Stimulated activated CD4-positive, alpha-beta T cell treated with anti-CD3 and anti-CD28 coated beads, TNF-alpha, amount 100 ng/mL, for 48 hours (primary cell): ENCODE measurements at regions not wholly inside any gene's neighbourhood (a gene's known extent, or its start where the extent isn't known, plus 50 kb on each side); places are given as distances from the start of the nearest gene placed in this dataset.
"Not testable (repeated sequence)": the region's sequence is repeated elsewhere in the genome, so short reads cannot be mapped to it uniquely, and the experiment has no call there.

Experiments
- DNase-seq, 3 donors: peaks; one replicate each; pipeline ENCODE4 v3.0.0-alpha.2; 2020; ENCODE audit warnings: low read depth in 3 of 3

- DNase-seq: not testable (repeated sequence)
Observed at GRCh38 chr3:26514445-26515029, 108.0 kb upstream of the LRRC3B start.

GRCh38 chr3:26515351-26515750 is 107.2 kb upstream of the LRRC3B start:
- no peak for DNase-seq

GRCh38 chr3:26521261-26521660 is 101.3 kb upstream of the LRRC3B start:
- no peak for DNase-seq

GRCh38 chr3:26522919-26523318 is 99.7 kb upstream of the LRRC3B start:
- DNase-seq: no peak

GRCh38 chr3:26525013-26525412 is 97.6 kb upstream of the LRRC3B start:
- DNase-seq: no peak

GRCh38 chr3:26535151-26535550 is 87.4 kb upstream of the LRRC3B start:
- DNase-seq: no peak

GRCh38 chr3:26536955-26537354 is 85.6 kb upstream of the LRRC3B start:
- DNase-seq: no peak

- no peak for DNase-seq
Observed at GRCh38 chr3:26550413-26550812, 72.2 kb upstream of the LRRC3B start.

GRCh38 chr3:26556637-26557036 is 65.9 kb upstream of the LRRC3B start:
- DNase-seq: no peak

- no peak for DNase-seq
Observed at GRCh38 chr3:26558257-26558656, 64.3 kb upstream of the LRRC3B start.

- DNase-seq: no peak
Observed at GRCh38 chr3:26559227-26559626, 63.3 kb upstream of the LRRC3B start.

GRCh38 chr3:26560081-26560480 is 62.5 kb upstream of the LRRC3B start:
- no peak for DNase-seq

- no peak for DNase-seq
Observed at GRCh38 chr3:26562021-26562768, 60.4 kb upstream of the LRRC3B start.
